K562 (cell line): ENCODE measurements at regions not wholly inside any gene's neighbourhood (a gene's known extent, or its start where the extent isn't known, plus 50 kb on each side); places are given as distances from the start of the nearest gene placed in this dataset.

ENCODE experiments used
- ATAC-seq: fragments of 200-7000 bp; cut with Tn5 transposase; 3 replicates; pipeline ENCODE4 v1.9.1; 2020; ENCODE audit warnings: moderate library complexity
- BruUV-seq: library from RNA; stranded (reverse); fragments of 400-500 nt; replicated peaks from 2 replicates; lab custom pipeline; 2021; lab: Mats Ljungman, UMichigan
- CTCF ChIA-PET: fragments of 300-600 bp; formaldehyde crosslinking; extraction: SDS; loops from one replicate; lab custom pipeline; 2021; ENCODE audit warnings: low intra/inter-chr PET ratio; lab: Yijun Ruan, JAX
- POLR2A ChIA-PET: fragments of 300-600, 350-650 bp; sonication (Branson Sonifier 250); formaldehyde crosslinking; extraction: SDS; loops from one replicate; lab custom pipeline; 2021; ENCODE audit warnings: antibody characterized with exemption, inconsistent platforms; lab: Yijun Ruan, JAX
- DNase-seq, 4 experiments: peaks; one replicate each; pipeline versions ENCODE4 v3.0.0 to v3.0.0-alpha.2; 2011 to 2018; ENCODE audit warnings: low spot score in 3 of 4, mixed read lengths in 3 of 4; ENCODE audit errors: extremely low read depth in 1 of 4
- FAIRE-seq: peaks from 2 replicates; lab custom pipeline; 2011; peaks lifted over from hg19 to GRCh38; lab: Jason Lieb, UNC
- H2AFZ ChIP-seq: 2 replicates; pipeline ENCODE4 v1.6.0; 2011; ENCODE audit warnings: low read depth, low read length, control low read depth, inconsistent platforms
- H3K27ac ChIP-seq: fragments of 200-600 bp; 3 replicates; pipeline ENCODE4 v1.8.0; 2011; ENCODE audit warnings: low read depth, mild to moderate bottlenecking, control low read depth, inconsistent platforms, low read length, moderate library complexity, mixed read lengths; ENCODE audit errors: extremely low read depth
- H3K27me3 ChIP-seq, 2 experiments: fragments of 300-600 bp in 1 of 2; 2 replicates in 1 of 2; 3 replicates in 1 of 2; pipeline versions ENCODE4 v1.6.0 to v1.8.0; 2011; ENCODE audit warnings: inconsistent platforms in 2 of 2, low read length in 2 of 2, mild to moderate bottlenecking in 1 of 2, mixed read lengths in 1 of 2, moderate library complexity in 1 of 2; ENCODE audit not compliant: control insufficient read depth in 2 of 2, insufficient read depth in 2 of 2
- H3K36me3 ChIP-seq: fragments of 300-600 bp; 3 replicates; pipeline ENCODE4 v1.8.0; 2011; ENCODE audit warnings: mild to moderate bottlenecking, low read length, inconsistent platforms; ENCODE audit not compliant: control insufficient read depth, insufficient read depth
- H3K4me1 ChIP-seq, 2 experiments: fragments of 200-600 bp in 1 of 2; replicated peaks in 1 of 2; 2 replicates in 1 of 2; 3 replicates in 1 of 2; pipeline versions ENCODE4 v1.5.1 to v1.8.0; 2011; ENCODE audit warnings: inconsistent platforms in 2 of 2, low read length in 2 of 2, mild to moderate bottlenecking in 1 of 2, mixed read lengths in 1 of 2, moderate library complexity in 1 of 2; ENCODE audit not compliant: control insufficient read depth in 2 of 2, insufficient read depth in 2 of 2
- H3K4me2 ChIP-seq: 2 replicates; pipeline ENCODE4 v1.6.1; 2011; ENCODE audit warnings: low read length, control low read depth, inconsistent platforms, mixed read lengths; ENCODE audit not compliant: insufficient read depth
- H3K4me3 ChIP-seq: fragments of 200-600 bp; sonication (generic), shearing (Covaris generic); 2 replicates; pipeline ENCODE4 v1.5.1; 2016; ENCODE audit warnings: control low read depth, inconsistent platforms
- H3K79me2 ChIP-seq: fragments of 200-600 bp; 3 replicates; pipeline ENCODE4 v1.8.0; 2011; ENCODE audit warnings: low read length, inconsistent platforms; ENCODE audit not compliant: control insufficient read depth, insufficient read depth
- H3K9ac ChIP-seq, 2 experiments: 2 replicates each; pipeline versions ENCODE4 v1.6.0 to v1.6.1; 2011; ENCODE audit warnings: low read depth in 2 of 2, low read length in 2 of 2, control low read depth in 1 of 2, inconsistent platforms in 1 of 2, mild to moderate bottlenecking in 1 of 2, mixed read lengths in 1 of 2; ENCODE audit not compliant: insufficient read depth in 1 of 2
- H3K9me1 ChIP-seq: one replicate; pipeline ENCODE4 v1.6.0; 2011; ENCODE audit warnings: inconsistent platforms, mild to moderate bottlenecking, low read length, moderate library complexity; ENCODE audit not compliant: control insufficient read depth, insufficient read depth
- H3K9me3 ChIP-seq: replicated peaks from 2 replicates; pipeline ENCODE4 v1.5.1; 2011; ENCODE audit warnings: low read depth, low read length, inconsistent platforms; ENCODE audit not compliant: control insufficient read depth, insufficient read depth
- H4K20me1 ChIP-seq: replicated peaks from 2 replicates; pipeline ENCODE4 v1.6.1; 2011; ENCODE audit warnings: low read length, inconsistent platforms, mixed read lengths; ENCODE audit not compliant: control insufficient read depth, insufficient read depth
- BMI1 ChIP-seq: fragments of 150-350 bp; IDR thresholded peaks from 2 replicates; pipeline ENCODE4 v1.6.1; 2014; ENCODE audit warnings: low read length
- C11orf30 ChIP-seq: fragments of 450-650 bp; IDR thresholded peaks from 2 replicates; pipeline ENCODE4 v1.6.1; 2016; ENCODE audit warnings: low read depth, mild to moderate bottlenecking
- FOSL1 ChIP-seq: fragments of 200-800 bp; sonication (Bioruptor generic); conservative IDR thresholded peaks from 2 replicates; pipeline ENCODE4 v1.6.1; 2016; ENCODE audit warnings: missing genetic modification characterization, missing compliant biosample characterization
- POLR2A ChIP-seq: fragments of 450-650 bp; conservative IDR thresholded peaks from 2 replicates; pipeline ENCODE4 v1.6.1; 2016
- RREB1 ChIP-seq: fragments of 250-450 bp; sonication (Bioruptor Pico); IDR thresholded peaks from 2 replicates; pipeline ENCODE4 v1.4.0; 2020
- SP2 ChIP-seq: IDR thresholded peaks from 2 replicates; pipeline ENCODE4 v1.6.1; 2011; ENCODE audit warnings: mild to moderate bottlenecking, low read depth, low read length, moderate library complexity; ENCODE audit not compliant: poor library complexity, severe bottlenecking; ENCODE audit errors: extremely low read depth
- SRSF9 ChIP-seq: fragments of 200-400 bp; formaldehyde crosslinking; IDR thresholded peaks from 2 replicates; pipeline ENCODE4 v1.6.1; 2017; ENCODE audit warnings: low read depth, low read length, borderline replicate concordance
- ZNF23 ChIP-seq: fragments of 250-450 bp; sonication (Bioruptor Pico); IDR thresholded peaks from 2 replicates; pipeline ENCODE4 v1.4.0; 2020; ENCODE audit warnings: mild to moderate bottlenecking
- WGBS: fragments of 100-300 bp; shearing (Covaris generic); methylation state at CpG from one replicate; pipeline ENCODE4 v1.1.6; 2016; ENCODE audit warnings: low coverage, mixed read lengths; ENCODE audit not compliant: insufficient coverage; ENCODE audit errors: missing lambda C conversion rate; 5-methylcytosine and 5-hydroxymethylcytosine counted together
- in situ Hi-C: fragments of 300-500 bp; cut with MboI; formaldehyde crosslinking; loops from 4 replicates; pipeline ENCODE4 v1.15.0; 2018; ENCODE audit warnings: inconsistent platforms, mixed read lengths
- intact Hi-C: fragments of 100-400 bp; cut with micrococcal nuclease; formaldehyde crosslinking; loops from 2 replicates; pipeline ENCODE4 v1.14.2; 2022

- TF ChIP-seq SRSF9 (no peak), RREB1 (CRISPR knock-in tag) (no peak), FOSL1 (no peak), ZNF23 (CRISPR knock-in tag) (no peak), POLR2A (no peak), SP2 (no peak), C11orf30 (no peak), BMI1 (no peak)
- TF ChIP-seq, all 486 proteins: peak for 0
- H3K9ac ChIP-seq, result no peak overlapping the region
- H3K27ac ChIP-seq, result no peak overlapping the region
- DNase-seq (no peak), ATAC-seq (no peak), FAIRE-seq (no peak)
- no peaks in the 10 kb centered on the region for H3K36me3 ChIP-seq
- BruUV-seq, result no TSS peak
- ChIA-PET POLR2A (no interaction called here), CTCF (no interaction called here)
- intact Hi-C loops, result no loop called here
- no peaks in the 10 kb centered on the region for H3K79me2 ChIP-seq
- 3% methylated on average over 2 of the region's 2 CpGs for WGBS
- H4K20me1 ChIP-seq, result no peaks in the 10 kb centered on the region
- no peak overlapping the region for H2AFZ ChIP-seq
- no peak overlapping the region for H3K4me3 ChIP-seq
- no peaks in the 10 kb centered on the region for H3K9me3 ChIP-seq
- no peak overlapping the region for H3K4me2 ChIP-seq
- no peaks in the 10 kb centered on the region for H3K4me1 ChIP-seq
- no peaks in the 10 kb centered on the region for H3K27me3 ChIP-seq
- in situ Hi-C loops, result no loop called here
- no peaks in the 10 kb centered on the region for H3K9me1 ChIP-seq
Observed at GRCh38 chr5:129399069-129399468, 61.0 kb upstream of the ADAMTS19 start.
